ENCODE measurements at regions not wholly inside any gene's neighbourhood (a gene's known extent, or its start where the extent isn't known, plus 50 kb on each side); places are given as distances from the start of the nearest gene placed in this dataset.

- 76 to 80% methylated on average over 11 of the region's 11 CpGs for WGBS, 2 donors
- Histone ChIP-seq H3K4me1 (no peaks in the 10 kb centered on the region), H3K4me3 (no peak overlapping the region), H3K27me3 (no peaks in the 10 kb centered on the region), H3K36me3 (ENCODE audit: low read depth, missing control alignments) (no peaks in the 10 kb centered on the region), H3K9me3 (no peaks in the 10 kb centered on the region), H3K27ac (no peak overlapping the region)
- no peak for DNase-seq
- TF ChIP-seq POLR2A (IDR thresholded peaks at IDR 0.05) (no peak), CTCF (IDR thresholded peaks at IDR 0.05) (no peak)
- intact Hi-C loops (cut with DNase I; ENCODE audit: low total_unique reads), result no loop called here
Observed at GRCh38 chr10:117796130-117796745, 250.5 kb downstream of the RAB11FIP2 start.

GRCh38 chr10:117797296-117797695 lies 249.4 kb downstream of the RAB11FIP2 start:
- Histone ChIP-seq H3K27ac (no peak overlapping the region), H3K36me3 (ENCODE audit: low read depth, missing control alignments) (no peaks in the 10 kb centered on the region), H3K9me3 (no peaks in the 10 kb centered on the region), H3K4me3 (no peak overlapping the region), H3K4me1 (no peaks in the 10 kb centered on the region), H3K27me3 (no peaks in the 10 kb centered on the region)
- WGBS, 2 donors, result 69 to 72% methylated on average over 10 of the region's 10 CpGs
- no peak for TF ChIP-seq CTCF (IDR thresholded peaks at IDR 0.05)
- TF ChIP-seq POLR2A (IDR thresholded peaks at IDR 0.05), result no peak
- DNase-seq, result no peak
- intact Hi-C loops (cut with DNase I; ENCODE audit: low total_unique reads), result no loop called here

- H3K27me3 ChIP-seq, result no peaks in the 10 kb centered on the region
- H3K4me1 ChIP-seq, result no peaks in the 10 kb centered on the region
- H3K4me3 ChIP-seq, result no peak overlapping the region
- 72 to 73% methylated on average over 7 of the region's 7 CpGs for WGBS, 2 donors
- H3K27ac ChIP-seq, result no peak overlapping the region
- intact Hi-C loops (cut with DNase I; ENCODE audit: low total_unique reads), result no loop called here
- H3K36me3 ChIP-seq (ENCODE audit: low read depth, missing control alignments), result no peaks in the 10 kb centered on the region
- no peak for DNase-seq
- H3K9me3 ChIP-seq, result no peaks in the 10 kb centered on the region
- TF ChIP-seq POLR2A (IDR thresholded peaks at IDR 0.05), result no peak
- TF ChIP-seq CTCF (IDR thresholded peaks at IDR 0.05), result no peak
Observed at GRCh38 chr10:117801691-117802090, 245.1 kb downstream of the RAB11FIP2 start.

GRCh38 chr10:117804470-117805011 lies 242.2 kb downstream of the RAB11FIP2 start:
- no peaks in the 10 kb centered on the region for H3K4me1 ChIP-seq
- H3K9me3 ChIP-seq, result no peaks in the 10 kb centered on the region
- H3K27ac ChIP-seq, result no peak overlapping the region
- H3K4me3 ChIP-seq, result no peak overlapping the region
- no peaks in the 10 kb centered on the region for H3K36me3 ChIP-seq (ENCODE audit: low read depth, missing control alignments)
- TF ChIP-seq CTCF (IDR thresholded peaks at IDR 0.05) (no peak), POLR2A (IDR thresholded peaks at IDR 0.05) (no peak)
- H3K27me3 ChIP-seq, result no peaks in the 10 kb centered on the region
- WGBS, 2 donors, result 66 to 79% methylated on average over 13 of the region's 13 CpGs
- intact Hi-C loops (cut with DNase I; ENCODE audit: low total_unique reads), result no loop called here
- no peak for DNase-seq

- 82 to 94% methylated on average over 13 of the region's 13 CpGs for WGBS, 2 donors
- no peak for DNase-seq
- no peak overlapping the region for H3K27ac ChIP-seq
- no peaks in the 10 kb centered on the region for H3K9me3 ChIP-seq
- no peaks in the 10 kb centered on the region for H3K4me1 ChIP-seq
- no peaks in the 10 kb centered on the region for H3K27me3 ChIP-seq
- H3K4me3 ChIP-seq, result no peak overlapping the region
- intact Hi-C loops (cut with DNase I; ENCODE audit: low total_unique reads), result no loop called here
- H3K36me3 ChIP-seq (ENCODE audit: low read depth, missing control alignments), result no peaks in the 10 kb centered on the region
- TF ChIP-seq CTCF (IDR thresholded peaks at IDR 0.05), result no peak
- TF ChIP-seq POLR2A (IDR thresholded peaks at IDR 0.05), result no peak
Observed at GRCh38 chr10:117805139-117805538, 241.6 kb downstream of the RAB11FIP2 start.

All from testis (tissue), 2 donors.